GM18511 (cell line): ENCODE measurements at regions not wholly inside any gene's neighbourhood (a gene's known extent, or its start where the extent isn't known, plus 50 kb on each side); places are given as distances from the start of the nearest gene placed in this dataset.
"Not testable (repeated sequence)": the region's sequence is repeated elsewhere in the genome, so short reads cannot be mapped to it uniquely, and the experiment has no call there.

Experiments
- ATAC-seq: cut with Tn5 transposase; IDR thresholded peaks from one replicate; pipeline ENCODE4 v1.9.1; 2021; ENCODE audit warnings: mild to moderate bottlenecking, moderate library complexity; ENCODE audit not compliant: unreplicated experiment

- ATAC-seq, result no peak
Observed at GRCh38 chr5:54885636-54886035, 99.8 kb downstream of the ESM1 start.

DNA sequence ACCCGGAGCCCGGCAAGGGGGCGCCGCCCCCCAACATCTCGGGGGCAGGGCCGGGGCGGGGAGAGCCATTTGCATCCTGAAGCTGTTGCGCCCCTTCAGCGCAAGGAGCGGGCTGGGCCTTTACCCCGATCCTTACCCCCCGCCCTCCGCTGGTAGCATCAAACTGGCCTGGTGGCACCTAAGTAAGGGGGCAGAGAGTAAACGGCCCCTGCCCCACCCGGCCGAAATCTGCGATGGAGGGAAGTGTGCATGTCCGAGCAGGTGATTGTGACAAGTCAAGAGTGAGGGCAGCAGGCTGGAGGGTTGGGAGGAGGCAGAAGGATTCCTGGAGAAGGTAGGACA lies 101.2 kb downstream of the ESM1 start:
- no peak for ATAC-seq

DNA sequence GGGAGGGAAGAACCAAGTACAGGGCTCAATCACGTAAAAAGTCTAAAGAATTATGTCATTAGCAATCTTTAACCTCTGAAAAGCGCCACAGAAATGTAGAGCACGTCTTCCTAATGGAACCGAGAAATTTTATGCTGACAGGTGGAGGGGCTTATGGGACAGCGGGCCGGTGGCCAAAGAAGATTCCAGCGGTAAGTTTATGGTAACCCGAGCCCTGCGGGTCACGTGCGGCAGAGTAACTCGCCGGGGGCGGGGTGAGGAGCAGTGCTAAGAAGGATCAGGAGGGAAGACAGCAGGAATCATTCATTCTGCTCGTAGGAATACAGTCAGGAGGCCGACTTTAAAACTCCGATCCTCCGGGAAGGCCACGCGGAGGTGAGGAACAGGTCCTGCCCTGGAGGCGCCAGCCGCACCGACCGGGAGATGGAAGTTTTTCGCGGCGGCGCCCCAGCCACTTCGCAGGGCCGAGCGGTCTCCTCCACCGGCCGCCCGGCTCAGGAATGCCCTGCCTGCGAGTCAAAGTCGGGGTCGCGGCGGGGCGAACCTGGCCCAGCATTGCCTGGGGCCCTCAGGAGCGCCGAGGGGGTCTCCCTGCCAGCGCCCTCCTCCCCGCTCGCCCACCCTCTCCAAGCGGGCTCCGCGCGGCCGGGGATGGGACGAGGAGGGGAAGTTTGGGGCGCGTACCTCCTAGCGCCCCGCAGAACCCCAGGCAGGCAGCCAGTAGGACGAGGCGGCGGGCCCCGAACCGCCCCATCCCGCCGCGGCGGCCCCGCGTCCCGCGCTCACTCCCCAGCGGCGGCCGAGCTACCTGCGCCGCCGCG lies 101.8 kb downstream of the ESM1 start:
- no peak for ATAC-seq

- no peak for ATAC-seq
Observed at GRCh38 chr5:54882841-54883240, 102.6 kb downstream of the ESM1 start.

- no peak for ATAC-seq
Observed at GRCh38 chr5:54882101-54882500, 103.3 kb downstream of the ESM1 start.

GRCh38 chr5:54881286-54882005 lies 103.9 kb downstream of the ESM1 start:
- ATAC-seq, result no peak

GRCh38 chr5:54876976-54877375 lies 108.4 kb downstream of the ESM1 start:
- ATAC-seq, result no peak

DNA sequence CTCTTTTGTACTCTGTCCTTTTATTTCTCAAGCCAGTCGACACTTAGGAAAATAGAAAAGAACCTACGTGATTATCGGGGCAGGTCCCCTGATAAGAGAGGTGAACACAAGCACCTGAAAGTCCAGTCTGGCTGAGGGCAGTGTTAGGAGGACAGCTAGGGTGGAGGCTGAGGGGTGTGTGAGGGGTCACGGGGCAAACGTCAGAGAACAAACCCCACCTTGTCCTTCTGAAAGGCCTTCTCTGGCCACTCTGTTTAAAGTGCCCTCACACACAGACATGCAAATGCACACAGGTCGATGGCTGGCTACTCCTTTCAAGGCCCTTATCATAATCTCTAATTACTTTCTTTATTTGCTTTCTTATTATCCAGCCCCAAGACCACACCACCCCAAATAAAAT lies 108.8 kb downstream of the ESM1 start:
- no peak for ATAC-seq

- ATAC-seq, result no peak
Observed at GRCh38 chr5:54874337-54875021, 110.9 kb downstream of the ESM1 start.

- ATAC-seq, result no peak
Observed at GRCh38 chr5:54873691-54874090, 111.7 kb downstream of the ESM1 start.

DNA sequence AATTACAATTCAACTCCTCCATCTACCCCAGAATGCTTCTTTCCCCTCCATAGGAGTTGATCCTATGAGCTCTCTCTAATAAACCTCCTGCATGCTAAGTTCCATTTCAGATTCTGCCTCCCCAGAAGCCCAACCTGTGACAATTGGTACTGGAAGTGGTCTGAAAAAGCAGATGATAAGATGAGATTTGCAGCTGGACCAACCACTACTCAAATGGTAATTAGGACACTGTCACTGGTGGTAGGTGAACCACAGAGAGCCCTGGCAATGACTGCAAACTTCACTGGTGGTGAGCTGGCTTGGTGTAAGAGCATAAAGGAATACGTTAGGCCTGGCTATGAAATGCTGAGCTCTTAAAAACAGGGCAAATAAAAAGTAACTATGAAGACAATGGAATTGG lies 112.6 kb downstream of the ESM1 start:
- no peak for ATAC-seq

GRCh38 chr5:54870271-54870670 lies 115.1 kb downstream of the ESM1 start:
- ATAC-seq, result no peak

DNA sequence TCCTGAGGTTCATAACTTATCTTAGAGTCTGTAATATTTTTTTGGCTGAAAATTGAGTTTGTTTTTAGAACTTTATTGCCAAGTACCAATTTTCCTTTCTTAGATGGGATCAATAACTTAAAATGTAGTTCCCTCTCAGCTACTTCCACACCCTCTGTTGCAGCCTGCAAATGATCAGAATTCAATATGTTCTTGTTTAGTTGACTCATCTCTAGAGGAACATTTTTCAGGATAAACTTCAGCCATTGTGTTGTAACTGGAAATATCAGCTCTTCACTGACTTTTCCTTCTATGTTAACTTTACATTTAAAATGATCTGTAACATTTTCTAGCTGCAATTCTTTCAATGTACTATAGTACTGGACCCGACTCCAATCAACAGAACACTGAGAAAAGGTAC lies 115.7 kb downstream of the ESM1 start:
- no peak for ATAC-seq

GRCh38 chr5:54868511-54869483 lies 116.6 kb downstream of the ESM1 start:
- no peak for ATAC-seq

- no peak for ATAC-seq
Observed at GRCh38 chr5:54867310-54867944, 118.0 kb downstream of the ESM1 start.

DNA sequence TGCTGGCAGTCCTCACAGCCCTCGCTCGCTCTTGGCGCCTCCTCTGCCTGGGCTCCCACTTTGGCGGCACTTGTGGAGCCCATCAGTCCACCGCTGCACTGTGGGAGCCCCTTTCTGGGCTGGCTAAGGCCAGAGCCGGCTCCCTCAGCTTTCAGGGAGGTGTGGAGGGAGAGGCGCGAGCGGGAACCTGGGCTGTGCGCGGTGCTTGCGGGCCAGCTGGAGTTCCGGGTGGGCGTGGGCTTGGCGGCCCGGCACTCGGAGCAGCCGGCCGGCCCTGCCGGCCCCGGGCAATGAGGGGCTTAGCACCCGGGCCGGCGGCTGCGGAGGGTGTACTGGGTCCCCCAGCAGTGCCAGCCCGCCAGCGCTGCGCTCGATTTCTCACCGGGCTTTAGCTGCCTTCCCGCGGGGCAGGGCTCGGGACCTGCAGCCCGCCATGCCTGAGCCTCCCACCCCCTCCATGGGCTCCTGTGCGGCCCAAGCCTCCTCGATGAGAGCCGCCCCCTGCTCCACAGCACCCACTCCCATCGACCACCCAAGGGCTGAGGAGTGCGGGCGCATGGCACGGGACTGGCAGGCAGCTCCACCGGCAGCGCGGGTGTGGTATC lies 120.4 kb downstream of the ESM1 start:
- ATAC-seq, result not testable (repeated sequence)

DNA sequence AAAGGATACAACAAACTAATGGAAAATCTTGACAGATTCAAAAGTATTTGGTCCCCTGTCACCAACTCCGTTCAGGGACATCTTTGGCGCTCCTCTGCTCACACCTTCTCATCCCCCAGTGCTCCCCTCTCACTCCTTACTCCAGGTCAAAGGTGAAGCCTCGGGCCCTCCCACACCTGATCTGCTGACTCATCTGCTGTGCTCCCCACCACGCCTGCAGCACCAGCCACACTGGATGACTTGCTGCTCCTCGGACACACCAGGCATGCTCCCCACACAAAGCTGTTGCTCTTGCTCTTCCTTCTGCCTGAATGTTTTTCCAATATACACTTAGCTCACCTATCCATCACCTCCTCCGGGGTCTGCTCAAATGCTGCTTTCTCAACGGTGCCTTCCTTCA lies 123.4 kb downstream of the ESM1 start:
- no peak for ATAC-seq

- ATAC-seq, result no peak
Observed at GRCh38 chr5:54861212-54861894, 124.0 kb downstream of the ESM1 start.

- no peak for ATAC-seq
Observed at GRCh38 chr5:54860321-54860720, 125.1 kb downstream of the ESM1 start.
